Adipose tissue (tissue), 3 donors: ENCODE measurements at regions not wholly inside any gene's neighbourhood (a gene's known extent, or its start where the extent isn't known, plus 50 kb on each side); places are given as distances from the start of the nearest gene placed in this dataset.
"Not testable (repeated sequence)": the region's sequence is repeated elsewhere in the genome, so short reads cannot be mapped to it uniquely, and the experiment has no call there.

ENCODE experiments used
- H3K27ac ChIP-seq: one replicate; pipeline ENCODE4 v1.5.1; 2013; ENCODE audit warnings: low read depth, low read length
- WGBS, 3 donors: extraction: QIAGEN DNeasy Blood & Tissue Kit; methylation state at CpG; one replicate each; pipeline ENCODE4 v1.1.7; 2013; 5-methylcytosine and 5-hydroxymethylcytosine counted together
- donor health status: healthy with polysubstance abuse.
- donor health status: Bipolar disorder and iron deficiency.
- donor health status: healthy.

- no peak overlapping the region for H3K27ac ChIP-seq
- 45 to 72% (median 51%) methylated on average over 8 of the region's 8 CpGs for WGBS, 3 donors
These were observed 712.3 kb downstream of the PTPRU start for GRCh38 chr1:29948581-29948980.

DNA sequence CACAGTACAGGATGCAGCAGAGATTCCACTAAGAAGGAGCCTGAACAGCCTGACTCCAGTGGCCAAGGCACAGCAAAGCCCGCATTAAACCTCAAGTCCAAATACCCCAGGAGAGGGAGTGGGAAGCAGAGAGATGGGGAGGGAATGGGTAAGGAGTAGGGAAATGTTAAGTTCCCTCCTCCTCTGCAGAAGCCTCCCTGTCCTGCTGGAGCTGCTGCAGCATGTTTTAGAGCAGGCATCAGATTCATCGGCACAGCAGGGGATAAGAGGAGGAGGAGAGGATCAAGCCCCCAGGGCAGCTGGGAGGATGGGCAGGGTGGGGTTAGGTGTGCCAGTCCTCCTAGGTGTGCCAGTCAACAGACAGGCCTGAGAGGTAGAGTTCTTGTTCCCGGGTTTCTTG lies 709.7 kb downstream of the PTPRU start:
- WGBS, 3 donors = 42 to 73% (median 61%) methylated on average over 3 of the region's 3 CpGs
- H3K27ac ChIP-seq = no peak overlapping the region

DNA sequence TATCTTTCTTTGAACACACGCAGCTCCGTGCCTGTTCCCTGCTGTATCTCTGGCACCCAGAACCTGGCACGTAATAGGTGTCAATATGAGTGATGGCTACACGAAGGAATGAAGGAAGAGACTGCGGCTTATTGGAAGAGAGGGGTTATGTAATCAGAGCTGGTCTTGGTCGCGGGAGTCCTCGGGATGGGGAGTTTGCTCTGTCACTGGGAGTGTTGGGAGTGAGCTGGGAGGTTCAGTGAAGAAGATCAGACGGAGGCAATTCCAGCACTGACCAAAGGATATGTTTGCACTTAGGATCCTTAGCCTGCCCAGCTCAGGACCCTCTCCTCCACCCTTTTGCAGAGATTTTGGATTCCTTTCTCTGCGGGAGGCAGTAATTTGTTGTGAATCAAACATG lies 709.1 kb downstream of the PTPRU start:
- 20 to 40% (median 39%) methylated on average over 10 of the region's 10 CpGs for WGBS, 3 donors
- H3K27ac ChIP-seq = no peak overlapping the region

DNA sequence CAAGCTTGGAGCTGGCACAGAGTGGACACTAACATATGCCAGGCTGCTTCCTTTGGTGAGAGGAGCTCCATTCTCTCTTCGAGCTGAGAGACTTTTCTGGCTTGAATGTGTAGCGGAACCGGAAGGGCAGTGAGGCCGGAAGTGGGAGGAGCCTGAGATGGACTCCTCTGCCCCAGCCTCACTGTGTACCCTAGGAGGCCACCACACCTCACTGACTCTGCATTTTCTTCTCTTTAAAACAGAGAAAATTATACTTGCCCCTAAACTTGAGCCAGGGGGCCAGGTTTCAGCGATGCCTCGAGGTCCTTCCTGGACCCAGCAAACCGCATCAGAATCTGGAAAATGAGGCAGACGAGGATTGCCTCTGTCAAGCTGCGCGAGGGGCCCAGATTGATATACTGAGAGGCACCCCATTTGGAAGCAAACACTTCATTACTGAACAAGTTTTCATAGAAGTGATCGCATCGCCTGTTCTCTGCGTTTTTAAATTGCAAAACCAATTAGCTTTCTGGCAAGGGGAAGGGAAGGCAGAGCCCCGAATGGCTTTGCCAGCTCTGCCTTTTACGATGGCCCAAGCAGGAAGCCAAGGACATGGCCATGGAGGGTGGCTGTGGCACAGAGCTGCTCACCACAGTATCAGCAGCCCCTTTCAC lies 708.1 kb downstream of the PTPRU start:
- H3K27ac ChIP-seq = no peak overlapping the region
- WGBS, 3 donors = 62 to 66% (median 62%) methylated on average over 15 of the region's 15 CpGs

DNA sequence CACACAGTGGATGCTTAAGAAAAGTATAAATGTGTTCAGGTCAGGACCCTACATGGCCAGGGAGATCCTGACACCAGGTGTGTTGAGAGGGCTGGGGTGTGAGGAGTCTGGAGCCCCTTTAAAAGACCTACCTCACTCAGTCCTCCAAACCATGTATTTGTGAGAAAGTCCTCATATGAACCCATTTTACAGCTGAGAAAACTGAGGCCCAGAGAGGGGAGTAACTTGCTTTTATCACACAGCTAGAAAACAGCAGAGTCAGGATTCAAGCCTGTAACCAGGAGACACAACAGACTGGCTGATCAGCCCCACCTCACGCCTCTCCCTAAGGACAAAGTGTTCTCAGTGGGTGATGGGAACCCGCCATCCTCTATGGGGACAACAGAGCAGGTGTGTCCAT lies 706.7 kb downstream of the PTPRU start:
- H3K27ac ChIP-seq = no peak overlapping the region
- WGBS, 3 donors = 83 to 98% (median 95%) methylated on average over 2 of the region's 2 CpGs

DNA sequence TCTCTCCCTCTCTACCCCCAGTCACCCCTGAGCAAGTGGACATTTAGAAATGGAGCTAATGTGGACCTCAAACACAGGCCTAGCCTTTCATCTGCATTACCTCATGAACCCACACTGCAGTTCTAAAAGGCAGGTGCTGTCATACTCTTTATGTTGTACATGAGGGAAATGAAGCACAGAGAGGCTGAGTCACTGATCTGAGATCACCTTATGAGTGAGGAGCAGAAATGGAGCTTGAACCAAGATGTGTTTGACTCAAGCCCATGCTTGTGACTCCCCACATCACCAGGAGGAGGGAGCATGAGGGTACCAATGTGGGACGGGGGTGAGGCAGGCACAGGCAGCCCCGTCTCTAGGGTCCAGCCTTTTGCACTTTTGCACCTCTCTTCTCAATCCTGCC lies 702.8 kb downstream of the PTPRU start:
- 79 to 88% (median 80%) methylated on average over 2 of the region's 2 CpGs for WGBS, 3 donors
- H3K27ac ChIP-seq = no peak overlapping the region

DNA sequence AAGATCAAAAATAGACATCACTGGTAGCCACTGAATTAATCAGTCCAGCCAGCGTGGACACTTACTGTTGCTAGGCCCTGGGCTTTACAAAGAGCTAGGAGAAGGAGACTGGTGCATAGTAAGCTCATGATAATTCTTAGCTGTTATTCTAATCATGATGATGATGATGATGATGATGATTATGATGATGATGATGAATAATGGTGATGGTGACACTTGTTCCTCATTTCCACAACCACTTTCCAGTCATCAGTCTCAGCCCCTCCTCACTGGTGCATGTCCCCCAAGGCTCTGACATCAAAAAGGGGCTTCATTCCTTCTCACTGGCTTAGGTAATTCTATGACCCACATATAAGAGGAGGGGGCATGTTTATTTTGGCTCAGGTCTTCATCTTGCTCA lies 701.0 kb downstream of the PTPRU start:
- 75 to 89% (median 85%) methylated on average over 1 of the region's 1 CpG for WGBS, 3 donors
- no peak overlapping the region for H3K27ac ChIP-seq

DNA sequence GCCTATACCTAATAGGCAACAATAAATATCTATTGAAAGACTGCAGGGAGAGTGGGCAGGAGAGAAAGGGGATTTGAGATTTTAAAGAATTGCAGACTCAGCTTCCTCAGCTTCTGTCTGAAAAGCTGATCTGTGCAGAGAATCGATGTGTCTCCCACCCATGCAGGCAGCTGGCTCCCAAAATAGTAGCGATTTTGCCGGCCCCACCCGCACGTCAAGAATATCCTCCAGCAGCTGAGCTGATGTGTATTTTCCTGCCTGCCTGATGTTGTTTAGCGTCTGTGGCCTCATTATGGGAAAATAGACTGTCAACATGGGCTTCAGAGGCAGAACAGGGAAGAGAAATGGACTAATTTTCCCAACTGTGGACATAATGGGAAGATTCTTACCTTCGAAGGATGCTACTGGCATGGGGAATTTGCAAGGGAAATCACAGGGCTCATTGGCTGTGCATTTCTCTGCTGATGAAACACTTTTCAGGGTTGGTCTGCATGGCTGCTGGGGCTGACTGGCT lies 699.8 kb downstream of the PTPRU start:
- 58 to 73% (median 62%) methylated on average over 7 of the region's 7 CpGs for WGBS, 3 donors
- H3K27ac ChIP-seq = no peak overlapping the region

- 76 to 90% (median 86%) methylated on average over 6 of the region's 6 CpGs for WGBS, 3 donors
- no peak overlapping the region for H3K27ac ChIP-seq
These were observed 698.0 kb downstream of the PTPRU start for GRCh38 chr1:29934255-29934772.

- no peak overlapping the region for H3K27ac ChIP-seq
- 19 to 24% (median 19%) methylated on average over 4 of the region's 4 CpGs for WGBS, 3 donors
These were observed 696.7 kb downstream of the PTPRU start for GRCh38 chr1:29933067-29933466.

DNA sequence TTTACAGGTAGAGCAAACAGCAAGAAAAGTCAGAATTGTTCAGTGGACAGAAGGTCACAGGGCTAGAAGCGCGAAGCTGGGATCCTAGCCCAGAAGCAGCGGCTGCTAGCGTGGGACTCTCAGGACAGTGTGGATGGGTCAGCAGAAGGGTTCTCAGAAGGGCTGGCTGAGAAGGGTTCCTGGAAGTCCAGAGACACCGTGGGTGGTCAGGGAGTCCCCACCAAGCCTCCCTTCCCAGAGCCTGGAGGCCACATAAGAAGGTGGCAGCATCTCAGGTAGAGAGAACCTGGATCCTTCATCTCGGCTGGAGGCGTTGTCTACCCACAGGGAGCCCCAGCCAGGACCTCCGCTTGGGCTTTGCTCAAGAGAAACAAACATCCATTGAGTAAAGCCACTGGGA lies 696.3 kb downstream of the PTPRU start:
- WGBS, 3 donors = 85 to 91% (median 85%) methylated on average over 8 of the region's 8 CpGs
- H3K27ac ChIP-seq = no peak overlapping the region

DNA sequence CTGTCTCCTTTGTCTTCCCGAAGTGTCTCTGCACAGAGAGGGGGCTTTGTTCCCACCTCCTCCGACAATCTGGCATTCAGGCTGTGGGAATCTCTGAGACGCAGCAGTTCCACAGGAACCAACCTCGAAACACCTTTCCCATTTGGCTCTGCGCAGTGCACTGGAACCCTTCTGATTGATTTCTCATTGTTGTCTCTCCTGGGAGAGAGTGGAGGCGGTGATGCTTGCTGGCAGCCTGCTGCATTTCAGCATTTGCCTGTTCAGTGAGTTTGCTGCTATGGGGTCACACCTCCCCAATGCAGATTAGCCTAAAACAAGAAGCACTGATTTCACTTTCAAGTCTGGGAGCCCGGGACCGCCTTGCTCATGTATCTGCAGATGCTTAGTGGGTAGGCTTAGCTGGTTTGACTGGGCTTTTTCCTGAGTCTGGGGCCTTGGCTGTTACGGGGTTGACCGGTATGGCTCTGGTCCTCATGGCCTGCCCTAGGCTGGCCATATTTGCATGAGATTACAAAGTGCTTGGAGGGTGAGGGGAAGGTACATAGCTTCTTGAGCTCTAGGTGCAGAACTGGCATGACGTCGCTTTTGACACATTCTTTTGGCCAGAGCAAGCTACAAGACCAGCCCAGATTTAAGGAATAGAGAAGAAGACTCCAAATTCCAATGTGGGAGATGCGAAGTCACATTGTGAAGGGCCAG lies 695.3 kb downstream of the PTPRU start:
- WGBS, 3 donors = 35 to 65% (median 64%) methylated on average over 13 of the region's 13 CpGs
- no peak overlapping the region for H3K27ac ChIP-seq

DNA sequence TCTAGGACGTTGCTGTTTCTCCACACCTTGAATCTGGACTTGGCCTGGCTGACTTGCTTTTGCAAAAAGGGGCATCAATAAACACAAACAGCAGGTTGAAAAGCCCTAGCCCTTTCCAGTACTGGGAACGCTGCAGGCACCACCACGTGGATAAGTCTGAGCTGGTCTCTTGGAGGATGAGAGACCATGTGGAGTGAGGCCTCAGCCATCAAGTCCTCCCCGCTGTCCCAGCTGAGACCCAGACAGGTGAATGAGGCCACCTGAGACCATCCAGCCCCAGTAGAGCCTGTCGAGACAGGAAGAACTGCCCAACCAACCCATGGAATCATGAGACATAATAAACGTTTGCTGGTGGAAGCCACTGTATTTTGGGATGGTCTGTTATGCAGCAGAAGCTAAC lies 688.7 kb downstream of the PTPRU start:
- H3K27ac ChIP-seq = no peak overlapping the region
- WGBS, 3 donors = 57 to 80% (median 78%) methylated on average over 6 of the region's 6 CpGs

DNA sequence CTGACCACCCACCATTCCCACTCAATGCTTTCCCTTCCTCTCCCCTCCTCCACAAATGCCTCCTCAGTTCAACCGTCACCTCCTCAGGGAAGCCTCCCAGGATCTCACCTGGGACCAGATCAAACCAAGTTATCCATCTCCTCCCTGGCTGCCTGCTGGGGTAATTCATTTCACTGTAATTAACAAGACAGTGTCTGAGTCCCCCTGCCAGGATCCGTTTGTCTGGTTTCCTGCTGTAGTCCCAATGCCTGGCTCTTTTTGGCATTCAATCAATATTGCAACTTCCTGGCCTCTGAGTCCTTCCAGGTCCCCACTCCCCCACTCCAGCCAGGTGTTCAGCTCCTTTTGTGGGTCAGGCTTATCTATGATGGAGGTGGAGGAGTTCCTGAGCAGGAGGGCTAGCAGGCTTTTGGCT lies 687.7 kb downstream of the PTPRU start:
- 5 to 6% (median 6%) methylated on average over 2 of the region's 2 CpGs for WGBS, 3 donors
- no peak overlapping the region for H3K27ac ChIP-seq

GRCh38 chr1:29921741-29922140 lies 685.4 kb downstream of the PTPRU start:
- no peak overlapping the region for H3K27ac ChIP-seq
- 91 to 97% (median 92%) methylated on average over 2 of the region's 2 CpGs for WGBS, 3 donors

- H3K27ac ChIP-seq = no peak overlapping the region
- 67 to 78% (median 75%) methylated on average over 11 of the region's 11 CpGs for WGBS, 3 donors
These were observed 684.5 kb downstream of the PTPRU start for GRCh38 chr1:29920784-29921183.

DNA sequence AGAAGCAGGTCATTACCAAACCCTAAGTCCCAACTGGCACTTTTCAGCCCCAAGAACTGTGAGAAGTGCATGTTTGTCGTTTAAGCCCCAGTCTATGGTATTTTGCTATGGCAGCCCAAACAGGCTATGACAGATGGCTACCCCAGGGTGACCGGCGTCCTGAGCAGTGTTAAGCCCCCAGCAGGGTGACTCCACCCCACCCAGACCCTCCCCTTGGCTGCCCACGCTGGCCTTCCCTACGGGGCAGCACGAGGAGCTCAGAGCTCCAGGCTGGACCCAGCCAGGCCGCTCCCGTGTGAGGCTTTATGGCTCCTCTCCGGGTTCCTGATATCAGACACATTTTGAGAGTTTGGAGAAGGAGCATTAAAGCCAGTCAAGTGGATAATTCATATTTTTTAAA lies 684.0 kb downstream of the PTPRU start:
- WGBS, 3 donors = 58 to 77% (median 63%) methylated on average over 9 of the region's 9 CpGs
- no peak overlapping the region for H3K27ac ChIP-seq

GRCh38 chr1:29919041-29919440 lies 682.7 kb downstream of the PTPRU start:
- not testable (repeated sequence) for H3K27ac ChIP-seq
- WGBS, 3 donors = 78 to 86% (median 83%) methylated on average over 7 of the region's 7 CpGs

DNA sequence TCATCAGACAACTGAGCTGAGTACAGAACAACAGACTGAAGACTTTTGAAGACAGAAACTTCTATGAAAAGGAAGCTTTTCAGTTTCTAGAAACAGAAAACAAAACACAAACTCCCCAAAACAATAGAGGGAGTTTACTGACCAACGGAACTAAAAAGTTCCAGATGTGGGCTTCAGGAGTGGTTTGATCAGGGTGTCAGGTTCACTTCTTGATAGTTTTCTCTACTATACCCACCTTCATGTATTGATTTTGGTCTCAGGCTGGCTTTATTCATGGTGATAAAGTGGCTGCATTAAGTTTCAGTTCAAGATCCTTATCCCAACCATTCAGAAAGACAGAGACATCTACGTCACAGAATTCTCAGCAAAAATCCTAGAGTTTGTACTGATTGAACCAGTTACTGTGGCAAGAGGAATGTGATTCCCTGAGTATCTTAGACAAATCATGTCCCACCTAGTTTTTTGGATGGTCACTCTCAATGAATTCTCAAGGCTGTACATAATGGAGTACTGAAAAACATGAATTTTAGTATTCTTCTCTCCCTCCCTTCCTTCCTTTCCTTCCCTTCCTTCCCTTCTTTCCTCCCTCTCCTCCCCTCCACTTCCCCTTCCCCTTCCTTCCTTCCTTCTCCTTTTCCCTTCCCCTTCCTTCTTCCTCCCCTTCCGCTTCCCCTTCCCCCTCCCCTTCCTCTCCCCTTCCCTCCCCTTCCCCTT lies 680.5 kb downstream of the PTPRU start:
- H3K27ac ChIP-seq = no peak overlapping the region
- 85 to 89% (median 87%) methylated on average over 3 of the region's 3 CpGs for WGBS, 3 donors
